ENCODE measurements at regions not wholly inside any gene's neighbourhood (a gene's known extent, or its start where the extent isn't known, plus 50 kb on each side); places are given as distances from the start of the nearest gene placed in this dataset.
A peak's percentile ranks its signal among the peaks of the same experiment; 100 is the strongest.
"Not testable (repeated sequence)": the region's sequence is repeated elsewhere in the genome, so short reads cannot be mapped to it uniquely, and the experiment has no call there.

- H3K36me3 ChIP-seq (ENCODE audit: control insufficient read depth in 3 of 3, insufficient read depth in 2 of 3, low read depth in 1 of 3, low read length in 3 of 3): no peaks in the 10 kb centered on the region
- DNase-seq (no peak), FAIRE-seq (no peak)
- H3K9me3 ChIP-seq (ENCODE audit: control insufficient read depth in 2 of 2, insufficient read depth in 1 of 2, low read depth in 1 of 2, low read length in 1 of 2): no peaks in the 10 kb centered on the region
- H3K27me3 ChIP-seq (ENCODE audit: control insufficient read depth in 3 of 3, insufficient read depth in 3 of 3, low read length in 3 of 3): no peaks in the 10 kb centered on the region
- WGBS, 3 donors: 78 to 89% (median 86%) methylated on average over 4 of the region's 5 CpGs
- H3K27ac ChIP-seq (ENCODE audit: low read depth in 1 of 3, low read length in 2 of 3): no peak overlapping the region
- no peak overlapping the region for H3K4me3 ChIP-seq (ENCODE audit: low read depth in 1 of 3, low read length in 3 of 3)
- no peaks in the 10 kb centered on the region for H3K4me1 ChIP-seq (ENCODE audit: control insufficient read depth in 3 of 3, insufficient read depth in 2 of 3, low read depth in 1 of 3, low read length in 2 of 3)
These were observed 199.5 kb downstream of the TBC1D2B start for GRCh38 chr15:77877869-77878577.

DNA sequence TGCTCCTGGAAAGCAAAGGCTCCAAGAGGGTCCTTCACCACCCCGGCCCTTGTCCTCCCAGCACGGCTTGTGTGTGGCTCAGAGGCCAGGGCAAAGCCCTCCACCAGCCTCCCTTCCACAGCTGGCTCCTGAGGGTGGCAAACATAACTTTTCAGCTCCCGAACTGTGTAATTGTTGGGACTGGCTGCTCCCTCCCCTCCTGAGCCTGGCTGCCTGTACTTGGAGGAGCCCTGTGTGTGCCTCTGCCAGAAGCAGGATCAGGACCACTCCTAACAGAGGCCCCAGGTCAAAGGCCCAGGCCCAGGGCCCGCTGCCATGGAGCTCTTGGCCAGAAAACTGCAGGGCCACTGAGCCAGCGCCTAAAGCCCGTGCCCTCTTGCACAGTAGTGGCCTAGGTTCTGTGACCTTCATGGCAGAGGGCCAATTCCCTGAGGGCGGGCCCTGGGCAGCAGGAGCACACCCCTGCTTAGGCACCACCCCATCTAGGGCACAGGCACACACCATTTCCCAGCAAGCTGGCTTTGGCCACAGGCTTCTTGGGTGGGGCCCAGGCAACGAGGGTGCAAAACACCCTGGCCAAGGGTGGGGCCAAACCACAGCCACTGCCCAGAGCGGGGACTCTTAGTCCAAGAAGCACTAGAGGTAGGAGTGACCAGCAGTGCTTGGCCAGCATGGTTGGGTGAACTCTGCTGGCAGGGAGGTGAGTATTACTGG is 201.2 kb downstream of the TBC1D2B start:
- not testable (repeated sequence) for FAIRE-seq; H3K9me3 ChIP-seq (ENCODE audit: control insufficient read depth in 2 of 2, insufficient read depth in 1 of 2, low read depth in 1 of 2, low read length in 1 of 2); DNase-seq; H3K36me3 ChIP-seq (ENCODE audit: control insufficient read depth in 3 of 3, insufficient read depth in 2 of 3, low read depth in 1 of 3, low read length in 3 of 3); H3K27ac ChIP-seq (ENCODE audit: low read depth in 1 of 3, low read length in 2 of 3); H3K4me3 ChIP-seq (ENCODE audit: low read depth in 1 of 3, low read length in 3 of 3); H3K27me3 ChIP-seq (ENCODE audit: control insufficient read depth in 3 of 3, insufficient read depth in 3 of 3, low read length in 3 of 3); H3K4me1 ChIP-seq (ENCODE audit: control insufficient read depth in 3 of 3, insufficient read depth in 2 of 3, low read depth in 1 of 3, low read length in 2 of 3)
- WGBS, 3 donors: 42 to 67% (median 50%) methylated on average over 3 of the region's 9 CpGs

DNA sequence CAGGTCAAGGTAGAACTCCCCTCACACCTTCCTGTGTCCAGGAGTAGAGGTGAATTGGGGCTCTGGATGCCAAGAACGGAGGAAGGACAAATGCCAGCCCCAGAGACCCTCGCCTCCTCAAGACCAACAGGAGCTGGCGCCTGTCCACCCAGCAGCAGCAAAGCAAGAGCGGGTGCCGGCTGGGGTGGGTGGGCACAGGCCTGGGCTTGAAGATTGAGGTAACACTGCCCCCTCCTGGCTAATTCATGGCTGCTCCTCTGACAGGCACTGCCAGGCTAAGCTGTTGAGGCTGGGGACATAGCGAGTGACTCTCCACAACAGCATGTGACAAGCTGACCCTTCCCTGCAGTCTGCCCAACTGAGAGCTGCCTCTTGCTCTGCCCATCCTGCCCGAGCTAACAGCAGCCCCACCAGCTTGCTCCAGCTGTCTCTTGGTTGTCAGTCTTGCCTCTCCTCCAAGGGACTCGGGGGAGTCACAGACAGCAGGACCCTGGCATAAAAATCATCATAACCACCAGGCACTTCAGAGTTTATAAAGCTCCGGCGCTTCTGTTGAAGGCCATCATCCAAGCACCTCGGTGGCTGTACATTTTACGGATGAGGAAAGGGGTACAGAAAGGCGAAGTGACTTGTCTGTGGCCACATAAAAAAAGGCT is 202.3 kb downstream of the TBC1D2B start:
- not testable (repeated sequence) for H3K4me3 ChIP-seq (ENCODE audit: low read depth in 1 of 3, low read length in 3 of 3); FAIRE-seq; H3K27me3 ChIP-seq (ENCODE audit: control insufficient read depth in 3 of 3, insufficient read depth in 3 of 3, low read length in 3 of 3); H3K9me3 ChIP-seq (ENCODE audit: control insufficient read depth in 2 of 2, insufficient read depth in 1 of 2, low read depth in 1 of 2, low read length in 1 of 2); H3K36me3 ChIP-seq (ENCODE audit: control insufficient read depth in 3 of 3, insufficient read depth in 2 of 3, low read depth in 1 of 3, low read length in 3 of 3); H3K4me1 ChIP-seq (ENCODE audit: control insufficient read depth in 3 of 3, insufficient read depth in 2 of 3, low read depth in 1 of 3, low read length in 2 of 3); H3K27ac ChIP-seq (ENCODE audit: low read depth in 1 of 3, low read length in 2 of 3)
- peak; percentile 33 to 63 for DNase-seq
- 32 to 37% (median 34%) methylated on average over 10 to 13 of the region's 13 CpGs for WGBS, 3 donors

DNA sequence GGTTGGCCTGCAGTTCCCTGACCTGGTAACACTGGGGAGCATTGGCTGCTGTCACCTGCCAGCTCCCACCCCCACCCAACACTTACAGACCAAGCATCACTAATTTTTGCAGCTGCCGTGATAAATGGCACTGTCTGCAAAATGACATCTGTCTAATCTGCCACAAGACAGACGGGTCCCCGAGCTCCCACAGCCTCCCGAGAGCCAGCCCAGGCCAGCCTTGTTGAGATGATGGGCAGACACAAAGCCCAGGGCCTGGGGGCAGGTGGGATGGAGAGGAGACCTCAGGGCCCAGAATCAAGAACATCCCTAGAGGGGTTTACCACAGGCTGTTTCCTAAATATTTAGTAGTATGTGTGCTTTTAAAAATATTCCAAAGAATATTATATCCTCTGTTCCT is 203.4 kb downstream of the TBC1D2B start:
- Histone ChIP-seq H3K4me1 (ENCODE audit: control insufficient read depth in 3 of 3, insufficient read depth in 2 of 3, low read depth in 1 of 3, low read length in 2 of 3) (peaks cover 0 to 8% (median 0%) of the 10 kb centered on the region in 3 donors), H3K4me3 (ENCODE audit: low read depth in 1 of 3, low read length in 3 of 3) (no peak overlapping the region), H3K27me3 (ENCODE audit: control insufficient read depth in 3 of 3, insufficient read depth in 3 of 3, low read length in 3 of 3) (no peaks in the 10 kb centered on the region), H3K27ac (ENCODE audit: low read depth in 1 of 3, low read length in 2 of 3) (no peak overlapping the region), H3K9me3 (ENCODE audit: control insufficient read depth in 2 of 2, insufficient read depth in 1 of 2, low read depth in 1 of 2, low read length in 1 of 2) (no peaks in the 10 kb centered on the region), H3K36me3 (ENCODE audit: control insufficient read depth in 3 of 3, insufficient read depth in 2 of 3, low read depth in 1 of 3, low read length in 3 of 3) (no peaks in the 10 kb centered on the region)
- no peak for FAIRE-seq
- no peak for DNase-seq
- 50 to 73% (median 60%) methylated on average over 4 of the region's 4 CpGs for WGBS, 3 donors

- not testable (repeated sequence) for H3K4me1 ChIP-seq (ENCODE audit: control insufficient read depth in 3 of 3, insufficient read depth in 2 of 3, low read depth in 1 of 3, low read length in 2 of 3); FAIRE-seq; H3K4me3 ChIP-seq (ENCODE audit: low read depth in 1 of 3, low read length in 3 of 3); H3K9me3 ChIP-seq (ENCODE audit: control insufficient read depth in 2 of 2, insufficient read depth in 1 of 2, low read depth in 1 of 2, low read length in 1 of 2); H3K27me3 ChIP-seq (ENCODE audit: control insufficient read depth in 3 of 3, insufficient read depth in 3 of 3, low read length in 3 of 3); H3K36me3 ChIP-seq (ENCODE audit: control insufficient read depth in 3 of 3, insufficient read depth in 2 of 3, low read depth in 1 of 3, low read length in 3 of 3); DNase-seq; H3K27ac ChIP-seq (ENCODE audit: low read depth in 1 of 3, low read length in 2 of 3)
- 70 to 78% (median 77%) methylated on average over 18 of the region's 18 CpGs for WGBS, 3 donors
These were observed 204.7 kb downstream of the TBC1D2B start for GRCh38 chr15:77872521-77873425.

- WGBS, 3 donors: 62 to 75% (median 69%) methylated on average over 11 of the region's 11 CpGs
- DNase-seq (no peak), FAIRE-seq (no peak)
- Histone ChIP-seq H3K27me3 (ENCODE audit: control insufficient read depth in 3 of 3, insufficient read depth in 3 of 3, low read length in 3 of 3) (no peaks in the 10 kb centered on the region), H3K4me3 (ENCODE audit: low read depth in 1 of 3, low read length in 3 of 3) (no peak overlapping the region), H3K27ac (ENCODE audit: low read depth in 1 of 3, low read length in 2 of 3) (no peak overlapping the region), H3K36me3 (ENCODE audit: control insufficient read depth in 3 of 3, insufficient read depth in 2 of 3, low read depth in 1 of 3, low read length in 3 of 3) (no peaks in the 10 kb centered on the region), H3K9me3 (ENCODE audit: control insufficient read depth in 2 of 2, insufficient read depth in 1 of 2, low read depth in 1 of 2, low read length in 1 of 2) (no peaks in the 10 kb centered on the region), H3K4me1 (ENCODE audit: control insufficient read depth in 3 of 3, insufficient read depth in 2 of 3, low read depth in 1 of 3, low read length in 2 of 3) (peaks cover 0 to 8% (median 0%) of the 10 kb centered on the region in 3 donors)
These were observed 205.6 kb downstream of the TBC1D2B start for GRCh38 chr15:77871852-77872371.

- no peaks in the 10 kb centered on the region for H3K27me3 ChIP-seq (ENCODE audit: control insufficient read depth in 3 of 3, insufficient read depth in 3 of 3, low read length in 3 of 3)
- 23 to 34% (median 23%) methylated on average over 21 of the region's 21 CpGs for WGBS, 3 donors
- peak; percentile 72 to 77 for DNase-seq
- no peak for FAIRE-seq
- no peaks in the 10 kb centered on the region for H3K9me3 ChIP-seq (ENCODE audit: control insufficient read depth in 2 of 2, insufficient read depth in 1 of 2, low read depth in 1 of 2, low read length in 1 of 2)
- H3K4me3 ChIP-seq (ENCODE audit: low read depth in 1 of 3, low read length in 3 of 3): no peak overlapping the region
- H3K27ac ChIP-seq (ENCODE audit: low read depth in 1 of 3, low read length in 2 of 3): no peak overlapping the region
- H3K36me3 ChIP-seq (ENCODE audit: control insufficient read depth in 3 of 3, insufficient read depth in 2 of 3, low read depth in 1 of 3, low read length in 3 of 3): no peaks in the 10 kb centered on the region
- peaks cover 0 to 8% (median 0%) of the 10 kb centered on the region in 3 donors for H3K4me1 ChIP-seq (ENCODE audit: control insufficient read depth in 3 of 3, insufficient read depth in 2 of 3, low read depth in 1 of 3, low read length in 2 of 3)
These were observed 207.1 kb downstream of the TBC1D2B start for GRCh38 chr15:77870195-77871065.
